GM12864 (cell line): ENCODE measurements at regions not wholly inside any gene's neighbourhood (a gene's known extent, or its start where the extent isn't known, plus 50 kb on each side); places are given as distances from the start of the nearest gene placed in this dataset.

ENCODE experiments used
- DNase-seq: peaks from one replicate; pipeline ENCODE4 v3.0.0-alpha.2; 2011; ENCODE audit warnings: low read depth
- H3K4me3 ChIP-seq: 2 replicates; pipeline ENCODE4 v1.5.1; 2011; ENCODE audit warnings: mild to moderate bottlenecking, low read depth, low read length, control low read depth
- TF ChIP-seq, protein P1 (sequence below): IDR thresholded peaks from 2 replicates; pipeline ENCODE4 v1.5.1; 2011; ENCODE audit warnings: low read depth, mild to moderate bottlenecking, moderate library complexity, low read length, control low read depth, inconsistent platforms; ENCODE audit errors: missing control alignments

DNA sequence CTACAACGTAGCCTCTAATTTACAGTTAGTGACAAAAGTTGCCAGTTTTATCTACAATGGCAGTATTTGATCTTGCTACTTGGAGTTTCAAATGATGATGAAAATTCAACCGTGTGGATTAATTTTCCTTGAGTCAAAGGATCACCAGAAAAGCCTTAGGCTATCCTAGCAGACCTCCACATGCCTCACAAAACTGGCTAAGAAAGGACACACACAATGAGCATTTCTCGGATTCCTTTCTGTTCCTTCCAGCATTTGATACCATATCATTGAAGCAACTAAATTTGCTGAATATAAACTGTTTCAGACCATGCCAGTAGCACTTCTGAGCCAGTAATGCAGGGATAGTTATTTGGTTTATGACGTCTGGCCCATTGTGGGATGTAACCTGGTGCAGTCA lies 587.4 kb upstream of the MDFIC2 start:
- no peak for DNase-seq
- H3K4me3 ChIP-seq = no peak overlapping the region
- TF ChIP-seq, protein P1, sequence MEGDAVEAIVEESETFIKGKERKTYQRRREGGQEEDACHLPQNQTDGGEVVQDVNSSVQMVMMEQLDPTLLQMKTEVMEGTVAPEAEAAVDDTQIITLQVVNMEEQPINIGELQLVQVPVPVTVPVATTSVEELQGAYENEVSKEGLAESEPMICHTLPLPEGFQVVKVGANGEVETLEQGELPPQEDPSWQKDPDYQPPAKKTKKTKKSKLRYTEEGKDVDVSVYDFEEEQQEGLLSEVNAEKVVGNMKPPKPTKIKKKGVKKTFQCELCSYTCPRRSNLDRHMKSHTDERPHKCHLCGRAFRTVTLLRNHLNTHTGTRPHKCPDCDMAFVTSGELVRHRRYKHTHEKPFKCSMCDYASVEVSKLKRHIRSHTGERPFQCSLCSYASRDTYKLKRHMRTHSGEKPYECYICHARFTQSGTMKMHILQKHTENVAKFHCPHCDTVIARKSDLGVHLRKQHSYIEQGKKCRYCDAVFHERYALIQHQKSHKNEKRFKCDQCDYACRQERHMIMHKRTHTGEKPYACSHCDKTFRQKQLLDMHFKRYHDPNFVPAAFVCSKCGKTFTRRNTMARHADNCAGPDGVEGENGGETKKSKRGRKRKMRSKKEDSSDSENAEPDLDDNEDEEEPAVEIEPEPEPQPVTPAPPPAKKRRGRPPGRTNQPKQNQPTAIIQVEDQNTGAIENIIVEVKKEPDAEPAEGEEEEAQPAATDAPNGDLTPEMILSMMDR = no peak

DNA sequence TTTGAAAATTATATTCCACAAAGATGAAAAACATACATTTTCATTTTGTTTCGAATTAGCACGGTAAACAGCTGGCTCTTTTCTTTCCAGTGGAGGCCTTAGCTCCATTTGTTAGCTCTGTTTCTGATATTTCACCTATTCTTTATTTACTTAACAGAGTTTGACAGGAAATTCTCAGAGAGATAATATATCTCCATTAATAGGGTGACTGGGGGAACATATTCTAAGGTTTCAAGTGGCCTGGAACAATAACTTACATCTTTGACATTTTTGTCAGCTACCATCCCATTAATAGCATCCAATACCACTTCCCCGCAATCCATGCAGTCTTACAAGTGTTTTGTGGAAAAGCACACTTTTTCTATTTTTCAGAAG lies 577.6 kb upstream of the MDFIC2 start:
- TF ChIP-seq, protein P1 = no peak
- no peak for DNase-seq
- no peak overlapping the region for H3K4me3 ChIP-seq

DNA sequence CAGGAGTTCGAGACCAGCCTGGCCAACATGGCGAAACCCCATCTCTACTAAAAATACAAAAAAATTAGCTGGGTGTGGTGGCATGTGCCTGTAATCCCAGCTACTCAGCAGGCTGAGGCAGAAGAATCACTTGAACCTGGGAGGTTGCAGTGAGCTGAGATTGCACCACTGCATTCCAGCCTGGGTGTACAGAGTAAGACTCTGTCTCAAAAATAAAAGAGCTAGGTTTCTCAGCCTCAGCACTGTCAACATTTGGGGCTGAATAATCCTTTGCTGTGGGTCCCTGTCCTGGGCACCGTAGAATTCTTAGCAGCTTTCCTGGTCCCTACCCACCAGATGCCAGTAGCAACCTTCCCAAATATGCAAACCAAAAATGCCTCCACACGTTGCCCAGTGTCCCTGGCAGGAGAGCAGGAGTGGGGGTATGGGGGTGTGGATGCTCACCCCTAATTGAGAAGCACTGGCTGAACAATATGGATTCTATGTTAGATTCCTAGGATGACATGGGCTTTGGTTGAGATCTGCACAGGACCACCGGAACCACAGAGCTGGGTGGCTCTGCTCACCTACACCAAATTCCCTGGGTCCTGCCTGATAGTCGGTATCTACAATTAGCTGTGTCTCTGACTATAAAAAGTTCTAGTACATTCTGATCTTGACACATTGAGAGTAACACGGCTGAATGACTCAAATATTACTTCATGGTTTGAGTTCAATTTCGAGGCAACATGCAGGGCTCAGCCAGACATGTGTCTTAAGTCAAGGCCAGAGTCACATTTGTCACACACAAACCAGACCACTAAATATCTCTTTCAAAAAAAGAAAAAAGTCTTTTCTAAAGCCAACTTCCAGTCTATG lies 577.0 kb upstream of the MDFIC2 start:
- TF ChIP-seq, protein P1 = no peak
- DNase-seq = no peak

DNA sequence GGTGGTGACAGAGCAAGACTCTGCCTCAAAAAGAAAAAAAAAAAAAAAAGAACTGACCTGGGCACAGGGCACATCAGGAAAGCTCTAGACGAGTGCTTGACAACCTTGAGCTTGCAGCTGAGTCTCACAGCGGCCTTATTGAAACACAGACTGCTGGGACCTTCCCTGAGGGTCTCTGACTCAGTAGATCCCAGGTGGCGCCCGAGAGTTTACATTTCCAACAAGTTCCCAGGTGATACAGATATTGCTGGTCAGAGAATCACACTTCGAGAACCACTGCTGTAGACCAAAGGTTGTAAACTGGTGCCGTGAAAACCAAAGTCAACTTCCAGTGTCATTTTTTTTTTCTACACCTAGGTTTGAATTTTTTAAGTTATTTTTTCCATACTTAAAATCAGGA lies 573.2 kb upstream of the MDFIC2 start:
- TF ChIP-seq, protein P1 = no peak
- DNase-seq = no peak
- H3K4me3 ChIP-seq = no peak overlapping the region

More for the DNA sequence above, 577.0 kb upstream of the MDFIC2 start:
- H3K4me3 ChIP-seq = no peak overlapping the region

DNA sequence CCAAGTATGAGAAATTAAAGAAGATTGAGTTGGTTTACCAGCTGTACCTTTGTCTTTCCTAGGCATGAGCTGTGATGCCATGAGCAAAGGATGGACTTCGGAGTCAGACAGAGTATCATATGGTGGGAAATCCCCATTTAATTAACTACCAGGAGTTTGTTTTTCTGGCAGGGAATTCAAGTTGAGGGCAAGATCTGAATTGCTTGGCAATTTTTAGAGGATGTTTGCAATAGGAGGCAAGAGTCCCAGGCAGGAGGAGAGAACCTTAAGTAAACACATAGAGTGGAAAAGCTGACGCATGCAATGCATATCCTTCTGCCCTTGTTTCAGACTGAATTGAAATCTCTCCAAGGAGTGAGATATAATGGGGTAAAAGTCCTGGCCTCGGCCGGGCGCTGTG lies 569.7 kb upstream of the MDFIC2 start:
- TF ChIP-seq, protein P1 = no peak
- H3K4me3 ChIP-seq = no peak overlapping the region
- DNase-seq = no peak

DNA sequence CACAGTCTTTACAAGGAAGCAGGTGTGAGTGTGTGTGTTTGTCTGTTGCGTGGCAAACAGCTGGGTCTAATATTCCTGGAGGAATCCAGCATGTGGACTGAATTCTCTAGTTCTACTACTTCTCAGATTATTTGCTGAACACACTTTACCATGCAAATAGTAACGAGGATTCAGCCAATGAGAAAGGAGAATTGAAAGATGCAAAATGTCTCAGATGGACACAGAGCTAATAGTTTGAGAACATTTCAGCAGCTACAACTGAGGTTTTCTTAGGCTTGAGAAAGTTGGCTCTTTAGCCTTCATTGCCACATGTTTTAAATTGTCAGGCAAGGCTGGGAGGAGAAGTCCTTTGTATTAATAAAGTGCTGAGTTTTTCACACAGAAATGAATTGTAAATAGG lies 568.0 kb upstream of the MDFIC2 start:
- TF ChIP-seq, protein P1 = no peak
- DNase-seq = no peak
- H3K4me3 ChIP-seq = no peak overlapping the region

DNA sequence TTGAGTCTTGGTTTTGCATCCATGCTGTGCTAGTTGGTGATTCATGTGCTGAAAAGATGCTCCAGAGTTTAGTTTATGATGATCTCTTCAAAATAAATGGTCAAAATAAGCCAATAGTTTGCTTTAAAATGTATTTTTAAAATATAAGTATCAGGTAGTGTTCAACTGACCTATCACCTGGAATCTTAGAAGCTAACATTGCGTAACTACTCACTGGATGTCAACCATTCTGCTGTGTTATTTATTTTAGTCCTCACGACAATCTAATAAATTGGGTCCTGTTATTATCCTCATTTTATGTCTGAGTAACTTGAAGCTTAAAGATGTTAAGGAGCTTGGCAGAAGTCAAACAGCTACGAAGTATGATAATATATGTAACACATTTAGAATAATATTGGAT lies 563.7 kb upstream of the MDFIC2 start:
- no peak overlapping the region for H3K4me3 ChIP-seq
- TF ChIP-seq, protein P1 = no peak
- DNase-seq = no peak
